KMS-11 (cell line): ENCODE measurements at regions not wholly inside any gene's neighbourhood (a gene's known extent, or its start where the extent isn't known, plus 50 kb on each side); places are given as distances from the start of the nearest gene placed in this dataset.

ENCODE experiments used
- H2AFZ ChIP-seq: fragments of 200-600 bp; sonication (generic); 2 replicates; pipeline ENCODE4 v1.6.1; 2016; ENCODE audit warnings: antibody characterized with exemption, mixed run types, low read depth
- H3K27ac ChIP-seq: fragments of 200-600 bp; sonication (generic); 2 replicates; pipeline ENCODE4 v1.6.1; 2016; ENCODE audit warnings: mild to moderate bottlenecking, mixed run types
- H3K27me3 ChIP-seq: fragments of 200-600 bp; sonication (generic); 2 replicates; pipeline ENCODE4 v1.6.1; 2017; ENCODE audit warnings: mild to moderate bottlenecking, low read depth, mixed run types, moderate library complexity; ENCODE audit not compliant: insufficient read depth
- H3K36me3 ChIP-seq: fragments of 200-600 bp; sonication (generic); 2 replicates; pipeline ENCODE4 v1.6.1; 2017; ENCODE audit warnings: mild to moderate bottlenecking, mixed run types; ENCODE audit not compliant: insufficient read depth
- H3K4me1 ChIP-seq: fragments of 200-600 bp; sonication (generic); 2 replicates; pipeline ENCODE4 v1.6.1; 2016; ENCODE audit warnings: mild to moderate bottlenecking, low read depth, mixed run types; ENCODE audit not compliant: poor library complexity, severe bottlenecking
- H3K4me2 ChIP-seq: fragments of 200-600 bp; sonication (generic); 2 replicates; pipeline ENCODE4 v1.7.0; 2016; ENCODE audit warnings: mild to moderate bottlenecking, mixed run types
- H3K4me3 ChIP-seq: fragments of 200-600 bp; sonication (generic); IDR thresholded peaks from 2 replicates; pipeline ENCODE4 v1.6.1; 2017; ENCODE audit warnings: low read depth, low read length, mixed read lengths; ENCODE audit not compliant: insufficient read depth
- H3K79me2 ChIP-seq: fragments of 200-600 bp; sonication (generic); 2 replicates; pipeline ENCODE4 v1.6.1; 2016; ENCODE audit warnings: low read depth, mixed run types; ENCODE audit not compliant: insufficient read depth
- H3K9ac ChIP-seq: fragments of 200-600 bp; sonication (generic); 2 replicates; pipeline ENCODE4 v1.6.1; 2016; ENCODE audit warnings: mild to moderate bottlenecking, mixed run types
- H4K20me1 ChIP-seq: fragments of 200-600 bp; sonication (generic); 2 replicates; pipeline ENCODE4 v1.6.1; 2016; ENCODE audit warnings: mild to moderate bottlenecking, mixed run types; ENCODE audit not compliant: insufficient read depth
- CTCF ChIP-seq: fragments of 200-600 bp; sonication (generic); conservative IDR thresholded peaks from 2 replicates; pipeline ENCODE4 v1.6.1; 2017; ENCODE audit warnings: low read depth, mild to moderate bottlenecking, antibody characterized with exemption, low read length, moderate library complexity, mixed read lengths

GRCh38 chr1:184226100-184226487, 160.7 kb upstream of the C1orf21 start:
- Histone ChIP-seq H3K79me2 (no peaks in the 10 kb centered on the region), H2AFZ (no peak overlapping the region), H3K4me3 (no peak overlapping the region), H3K36me3 (no peaks in the 10 kb centered on the region), H3K4me1 (peaks cover 3% of the 10 kb centered on the region), H3K9ac (no peak overlapping the region), H3K27me3 (no peaks in the 10 kb centered on the region), H4K20me1 (no peaks in the 10 kb centered on the region), H3K27ac (no peak overlapping the region), H3K4me2 (no peak overlapping the region)
- no peak for TF ChIP-seq CTCF

- no peak for TF ChIP-seq CTCF
- Histone ChIP-seq H3K4me2 (no peak overlapping the region), H3K9ac (no peak overlapping the region), H3K36me3 (no peaks in the 10 kb centered on the region), H3K4me3 (no peak overlapping the region), H2AFZ (no peak overlapping the region), H4K20me1 (no peaks in the 10 kb centered on the region), H3K4me1 (no peaks in the 10 kb centered on the region), H3K27ac (no peak overlapping the region), H3K27me3 (no peaks in the 10 kb centered on the region), H3K79me2 (no peaks in the 10 kb centered on the region)
Observed at GRCh38 chr1:184228558-184228957, 158.3 kb upstream of the C1orf21 start.

GRCh38 chr1:184237588-184237987, 149.2 kb upstream of the C1orf21 start:
- H3K9ac ChIP-seq: no peak overlapping the region

GRCh38 chr1:184241446-184241845, 145.4 kb upstream of the C1orf21 start:
- Histone ChIP-seq H3K27ac (no peak overlapping the region), H3K36me3 (no peaks in the 10 kb centered on the region), H3K4me3 (no peak overlapping the region), H3K4me2 (no peak overlapping the region), H4K20me1 (no peaks in the 10 kb centered on the region), H3K4me1 (no peaks in the 10 kb centered on the region), H3K79me2 (no peaks in the 10 kb centered on the region), H2AFZ (no peak overlapping the region), H3K27me3 (no peaks in the 10 kb centered on the region), H3K9ac (no peak overlapping the region)
- no peak for TF ChIP-seq CTCF

More at GRCh38 chr1:184237588-184237987, 149.2 kb upstream of the C1orf21 start:
- H4K20me1 ChIP-seq: no peaks in the 10 kb centered on the region
- H3K79me2 ChIP-seq: no peaks in the 10 kb centered on the region
- H3K27me3 ChIP-seq: no peaks in the 10 kb centered on the region
- H3K36me3 ChIP-seq: no peaks in the 10 kb centered on the region
- H3K4me2 ChIP-seq: no peak overlapping the region
- H3K4me1 ChIP-seq: no peaks in the 10 kb centered on the region
- H3K27ac ChIP-seq: no peak overlapping the region
- no peak overlapping the region for H2AFZ ChIP-seq
- no peak for TF ChIP-seq CTCF
- H3K4me3 ChIP-seq: no peak overlapping the region

- no peak overlapping the region for H3K4me3 ChIP-seq
- no peak overlapping the region for H3K4me2 ChIP-seq
- H2AFZ ChIP-seq: no peak overlapping the region
- H3K27ac ChIP-seq: no peak overlapping the region
- no peak for TF ChIP-seq CTCF
- no peaks in the 10 kb centered on the region for H3K4me1 ChIP-seq
- H3K27me3 ChIP-seq: no peaks in the 10 kb centered on the region
- H3K79me2 ChIP-seq: no peaks in the 10 kb centered on the region
- no peaks in the 10 kb centered on the region for H4K20me1 ChIP-seq
- no peak overlapping the region for H3K9ac ChIP-seq
- no peaks in the 10 kb centered on the region for H3K36me3 ChIP-seq
Observed at GRCh38 chr1:184242507-184242943, 144.3 kb upstream of the C1orf21 start.
